IPS-18c (cell line): ENCODE measurements at regions not wholly inside any gene's neighbourhood (a gene's known extent, or its start where the extent isn't known, plus 50 kb on each side); places are given as distances from the start of the nearest gene placed in this dataset.

Experiments used
- H3K4me3 ChIP-seq: 2 replicates; pipeline ENCODE4 v1.7.0; 2013; ENCODE audit warnings: low read depth, mild to moderate bottlenecking, low read length, moderate library complexity; ENCODE audit not compliant: insufficient read depth
- H3K9me3 ChIP-seq: one replicate; pipeline ENCODE4 v1.6.1; 2013; ENCODE audit warnings: mild to moderate bottlenecking, low read length, moderate library complexity; ENCODE audit not compliant: control insufficient read depth, insufficient read depth

DNA sequence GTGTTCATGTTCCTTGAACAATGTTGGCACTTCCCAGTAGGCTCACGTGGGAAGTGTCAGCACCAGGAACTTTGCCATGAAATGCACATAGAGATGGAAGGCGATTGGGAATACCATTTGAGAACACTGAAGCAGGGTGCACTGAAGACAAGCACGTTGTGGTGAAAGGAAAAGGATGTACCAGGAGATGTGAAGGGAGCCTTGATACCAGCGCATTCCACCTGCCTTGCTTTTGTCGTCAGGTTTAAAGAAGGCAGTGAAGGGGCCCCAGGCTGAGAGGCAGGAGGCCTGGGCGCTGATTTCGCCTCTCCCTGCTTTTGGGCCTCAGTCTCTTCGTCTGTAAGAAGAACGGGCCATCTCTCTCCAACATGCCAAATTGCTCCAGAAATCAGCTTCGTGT is 194.5 kb upstream of the HES1 start:
- H3K9me3 ChIP-seq, result no peaks in the 10 kb centered on the region
- H3K4me3 ChIP-seq, result no peak overlapping the region

GRCh38 chr3:193942516-193943055 is 193.4 kb upstream of the HES1 start:
- H3K4me3 ChIP-seq, result no peak overlapping the region

GRCh38 chr3:193943200-193943599 is 192.7 kb upstream of the HES1 start:
- Histone ChIP-seq H3K4me3 (no peak overlapping the region), H3K9me3 (no peaks in the 10 kb centered on the region)

More at GRCh38 chr3:193942516-193943055, 193.4 kb upstream of the HES1 start:
- no peaks in the 10 kb centered on the region for H3K9me3 ChIP-seq

DNA sequence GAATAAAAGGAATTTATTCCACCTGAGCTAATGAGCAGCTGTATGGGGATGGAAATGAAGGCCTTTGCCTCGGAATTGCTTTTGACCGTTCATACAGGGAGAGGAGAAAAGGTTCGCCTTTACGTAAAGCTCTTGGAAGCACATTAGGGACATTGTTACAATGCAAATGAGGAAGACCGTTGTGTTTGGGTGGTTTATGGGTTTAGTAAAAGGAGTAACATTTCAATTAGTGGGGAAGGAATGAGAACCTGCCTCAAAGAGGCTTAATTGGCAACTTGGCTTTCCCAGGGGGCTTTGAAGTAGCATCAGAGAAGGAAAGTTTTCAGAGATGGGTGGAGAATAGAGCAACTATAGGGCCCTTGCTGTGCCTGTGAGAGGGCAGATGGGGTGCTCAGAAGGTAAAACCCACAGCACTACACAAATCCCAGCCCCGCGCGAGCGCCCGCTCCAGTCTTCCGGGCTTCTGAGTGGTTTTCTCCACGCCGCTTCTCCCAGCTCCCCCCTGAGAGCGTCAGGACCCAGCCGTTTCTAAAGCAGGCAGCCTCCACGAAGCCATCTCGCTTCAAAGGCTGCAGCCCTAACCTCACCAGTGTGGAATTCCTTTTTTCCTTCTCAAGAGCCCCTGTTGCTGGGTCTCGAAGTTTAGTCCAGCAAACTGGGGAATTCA is 192.0 kb upstream of the HES1 start:
- H3K9me3 ChIP-seq, result no peaks in the 10 kb centered on the region
- H3K4me3 ChIP-seq, result no peak overlapping the region

- no peak overlapping the region for H3K4me3 ChIP-seq
- H3K9me3 ChIP-seq, result no peaks in the 10 kb centered on the region
Measured at GRCh38 chr3:193944518-193944884, 191.4 kb upstream of the HES1 start.

DNA sequence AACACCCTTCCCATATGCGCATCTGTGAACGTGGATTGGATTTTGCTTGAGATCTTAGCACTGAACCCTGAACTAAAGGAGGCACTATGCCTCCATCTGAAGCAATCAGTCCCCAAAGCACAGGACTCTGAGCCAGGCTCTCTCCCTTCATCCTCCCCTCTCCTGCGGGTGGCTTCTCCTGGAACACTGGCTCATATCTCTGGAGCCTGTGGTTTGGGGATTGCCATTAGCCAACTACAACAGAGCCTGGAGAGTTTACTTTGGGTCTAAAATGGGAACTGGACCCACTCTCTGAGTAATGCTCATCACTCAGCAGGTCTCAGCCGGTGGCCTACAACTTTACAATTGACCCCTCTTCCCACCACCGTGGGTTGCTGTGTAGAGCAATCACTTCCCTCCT is 190.8 kb upstream of the HES1 start:
- no peak overlapping the region for H3K4me3 ChIP-seq
- no peaks in the 10 kb centered on the region for H3K9me3 ChIP-seq

- Histone ChIP-seq H3K9me3 (peaks cover 2% of the 10 kb centered on the region), H3K4me3 (no peak overlapping the region)
Measured at GRCh38 chr3:193946945-193947344, 189.0 kb upstream of the HES1 start.

- no peak overlapping the region for H3K4me3 ChIP-seq
Measured at GRCh38 chr3:193947596-193947995, 188.4 kb upstream of the HES1 start.

GRCh38 chr3:193948459-193948858 is 187.5 kb upstream of the HES1 start:
- Histone ChIP-seq H3K4me3 (no peak overlapping the region), H3K9me3 (peaks cover 2% of the 10 kb centered on the region)

More at GRCh38 chr3:193947596-193947995, 188.4 kb upstream of the HES1 start:
- H3K9me3 ChIP-seq, result peaks cover 2% of the 10 kb centered on the region

- no peak overlapping the region for H3K4me3 ChIP-seq
- H3K9me3 ChIP-seq, result peaks cover 2% of the 10 kb centered on the region
Measured at GRCh38 chr3:193951859-193952258, 184.1 kb upstream of the HES1 start.

- no peak overlapping the region for H3K4me3 ChIP-seq
Measured at GRCh38 chr3:193954752-193955151, 181.2 kb upstream of the HES1 start.

DNA sequence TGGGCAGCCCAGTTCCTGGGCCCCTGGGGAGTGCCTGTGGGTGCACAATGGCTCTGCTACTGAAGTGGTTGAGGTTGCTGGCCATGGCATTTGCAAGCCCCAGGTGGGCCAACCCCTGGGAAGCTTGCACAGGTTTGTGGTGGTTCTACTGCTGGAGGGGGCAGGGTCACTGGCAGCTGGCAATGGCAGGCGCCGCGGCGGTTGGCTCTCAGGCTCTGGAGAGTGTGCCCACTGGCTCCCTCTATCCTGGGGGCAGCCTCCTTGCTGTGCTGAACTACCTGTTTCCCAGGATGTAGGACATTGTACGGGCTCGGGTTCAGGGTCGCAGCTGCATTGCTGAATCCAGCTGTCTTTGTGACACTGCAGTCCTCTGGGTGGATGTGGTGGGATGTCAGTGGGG is 180.2 kb upstream of the HES1 start:
- H3K4me3 ChIP-seq, result no peak overlapping the region
- no peaks in the 10 kb centered on the region for H3K9me3 ChIP-seq

More at GRCh38 chr3:193954752-193955151, 181.2 kb upstream of the HES1 start:
- H3K9me3 ChIP-seq, result peaks cover 2% of the 10 kb centered on the region

DNA sequence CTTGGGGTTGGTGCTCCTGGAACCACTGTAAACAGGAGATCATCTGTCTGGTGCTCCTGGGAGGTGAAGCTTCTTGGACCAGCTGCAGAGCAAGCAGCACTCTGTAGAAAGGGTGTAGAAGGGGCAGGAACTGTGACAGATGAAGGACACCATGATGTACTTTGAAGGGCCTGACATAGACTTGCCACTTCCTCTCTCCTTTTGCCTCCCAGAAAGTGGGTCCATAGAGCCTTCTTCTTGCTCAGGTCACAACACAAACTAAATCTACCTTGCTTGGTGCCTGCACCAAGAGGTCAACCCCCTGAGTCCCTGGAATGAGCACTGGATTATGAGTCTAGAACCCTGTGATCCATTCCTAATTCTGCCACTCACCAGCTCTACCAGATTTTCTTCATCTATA is 176.1 kb upstream of the HES1 start:
- no peak overlapping the region for H3K4me3 ChIP-seq
- H3K9me3 ChIP-seq, result no peaks in the 10 kb centered on the region

- H3K4me3 ChIP-seq, result no peak overlapping the region
- no peaks in the 10 kb centered on the region for H3K9me3 ChIP-seq
Measured at GRCh38 chr3:193960487-193961274, 175.3 kb upstream of the HES1 start.

DNA sequence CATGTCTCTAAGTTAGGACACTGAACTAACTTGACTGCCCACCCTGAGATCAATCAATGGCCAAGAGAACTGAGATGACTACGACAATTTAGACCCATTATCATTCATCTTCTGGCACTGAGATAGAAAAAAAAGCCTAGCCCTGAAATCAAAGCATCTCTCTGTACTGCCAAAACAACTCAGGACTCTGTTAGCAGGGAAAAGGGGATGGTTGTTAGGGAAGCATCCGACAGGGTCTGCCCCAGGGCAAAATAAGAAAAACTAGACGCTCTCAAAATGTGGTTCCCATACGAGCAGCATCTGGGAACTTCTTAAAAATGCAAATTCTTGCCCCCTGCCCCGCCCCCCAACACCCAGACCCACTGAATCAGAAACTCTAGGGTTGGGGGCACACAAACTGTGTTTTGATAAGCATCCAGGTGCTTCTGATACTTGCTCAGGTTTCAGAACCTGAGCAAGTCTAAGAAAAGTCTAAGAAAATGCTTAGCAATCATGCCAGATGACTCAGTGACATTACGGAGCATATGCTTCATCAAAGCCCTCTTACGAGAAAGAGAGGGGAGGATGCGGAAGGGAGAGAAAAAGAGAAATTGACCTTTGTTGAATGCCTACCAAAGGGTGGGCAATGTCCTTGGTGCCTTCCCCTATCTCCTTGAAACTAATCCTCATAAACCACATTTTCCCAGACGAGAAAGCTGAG is 172.8 kb upstream of the HES1 start:
- Histone ChIP-seq H3K4me3 (no peak overlapping the region), H3K9me3 (no peaks in the 10 kb centered on the region)

GRCh38 chr3:193963808-193964516 is 172.0 kb upstream of the HES1 start:
- no peak overlapping the region for H3K4me3 ChIP-seq
- no peaks in the 10 kb centered on the region for H3K9me3 ChIP-seq

DNA sequence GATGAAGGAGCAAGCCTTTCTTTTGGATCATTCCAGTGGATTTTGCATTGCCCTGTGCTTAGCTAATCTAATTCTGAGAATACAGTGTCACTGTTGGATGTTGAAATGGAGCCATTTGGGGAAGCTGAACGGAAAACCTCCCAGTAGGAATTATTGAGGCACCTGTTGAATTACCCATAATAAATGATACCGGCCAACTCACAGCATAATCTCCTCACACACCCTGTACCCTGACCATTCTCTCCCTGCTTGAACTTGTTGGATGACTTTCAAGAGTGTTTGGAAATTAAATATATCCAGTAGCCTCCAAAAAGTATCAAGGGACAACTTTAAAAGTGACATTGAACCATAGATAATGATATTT is 171.4 kb upstream of the HES1 start:
- no peaks in the 10 kb centered on the region for H3K9me3 ChIP-seq
- H3K4me3 ChIP-seq, result no peak overlapping the region
